HG03066 (cell line): ENCODE measurements at regions not wholly inside any gene's neighbourhood (a gene's known extent, or its start where the extent isn't known, plus 50 kb on each side); places are given as distances from the start of the nearest gene placed in this dataset.

Experiments used
- ATAC-seq: cut with Tn5 transposase; IDR thresholded peaks from one replicate; pipeline ENCODE4 v1.9.1; 2021; ENCODE audit warnings: low read depth; ENCODE audit not compliant: unreplicated experiment

DNA sequence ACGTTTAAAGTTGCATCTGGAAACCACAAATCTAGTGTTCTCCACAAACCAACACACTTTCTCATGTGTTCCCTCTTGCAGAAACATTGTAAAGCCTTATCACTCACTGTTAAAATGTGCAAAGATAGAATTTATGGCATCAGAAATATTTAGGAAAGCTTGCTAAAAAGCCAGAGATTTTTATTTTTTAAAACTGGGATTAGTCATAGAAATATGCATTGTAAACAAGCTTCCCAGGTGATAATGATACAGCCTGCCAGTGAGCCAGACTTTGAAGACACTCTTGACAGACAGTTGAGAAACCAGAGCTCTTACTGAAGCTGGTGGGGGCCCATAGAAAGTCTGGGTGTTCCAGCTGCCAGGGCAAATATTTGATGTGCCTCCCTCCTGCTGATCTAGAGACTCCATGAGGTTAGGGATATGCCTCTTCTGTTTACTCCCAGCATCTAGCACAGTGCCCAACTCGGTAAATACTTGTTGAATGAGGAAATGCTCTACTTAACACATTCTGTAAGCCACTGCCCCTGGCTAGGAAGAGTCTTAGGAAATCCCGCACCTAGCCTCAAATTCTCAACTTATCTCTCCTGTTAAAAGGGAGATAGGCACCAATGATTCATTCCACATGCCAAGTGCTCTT, 179.0 kb upstream of the RASGEF1B start:
- ATAC-seq, result no peak

DNA sequence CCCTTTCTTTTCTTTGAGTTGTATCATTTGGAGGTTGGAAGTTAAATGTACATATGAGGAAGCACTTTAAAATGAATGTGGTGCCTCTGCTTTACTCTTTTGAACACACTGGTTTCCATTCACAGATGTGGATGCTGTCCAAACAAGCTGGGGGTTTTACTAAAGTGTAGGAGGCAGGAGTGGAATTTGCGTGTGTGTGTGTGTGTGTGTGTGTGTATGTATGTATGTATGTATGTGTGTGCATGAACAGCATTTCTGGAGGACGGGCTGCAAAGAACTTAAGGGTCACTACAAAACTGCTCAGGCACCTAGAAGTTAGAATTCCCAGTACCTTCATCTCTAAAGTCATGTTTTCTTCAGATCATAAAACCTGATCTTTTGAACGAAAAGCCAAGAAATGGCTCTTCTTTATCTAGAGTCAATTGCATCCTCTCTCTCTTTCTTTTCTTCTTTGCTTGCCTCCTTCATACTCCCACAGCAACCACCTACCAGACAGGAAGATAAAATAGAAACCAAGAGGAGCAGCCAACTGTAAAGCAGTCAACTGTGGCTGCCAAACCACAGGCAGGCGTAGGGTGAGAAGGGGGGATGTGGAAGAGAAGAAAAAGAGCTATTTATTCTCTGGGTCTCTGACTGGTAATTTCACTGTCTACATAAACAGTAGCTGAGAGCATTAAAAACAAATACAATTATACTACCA, 177.0 kb upstream of the RASGEF1B start:
- ATAC-seq, result peak; percentile 96

DNA sequence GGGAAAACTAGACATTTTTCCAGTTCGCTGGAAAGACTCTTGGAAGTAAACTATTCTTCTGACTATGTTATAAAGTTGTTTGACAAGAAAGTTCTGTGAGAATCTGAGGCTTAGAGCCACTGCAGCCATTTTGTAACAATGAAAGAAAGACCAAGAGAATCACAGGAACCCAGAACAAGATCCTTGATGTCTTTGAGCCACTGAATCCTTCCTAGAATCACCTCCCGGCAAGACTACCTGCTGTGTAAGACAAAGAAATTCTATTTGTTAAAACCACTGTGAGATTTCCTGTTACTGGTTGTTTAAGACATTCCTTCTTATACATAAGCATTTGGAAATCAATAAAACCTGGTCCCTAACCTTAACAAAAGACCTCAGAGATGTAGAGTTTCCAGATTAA, 175.7 kb upstream of the RASGEF1B start:
- ATAC-seq, result no peak

DNA sequence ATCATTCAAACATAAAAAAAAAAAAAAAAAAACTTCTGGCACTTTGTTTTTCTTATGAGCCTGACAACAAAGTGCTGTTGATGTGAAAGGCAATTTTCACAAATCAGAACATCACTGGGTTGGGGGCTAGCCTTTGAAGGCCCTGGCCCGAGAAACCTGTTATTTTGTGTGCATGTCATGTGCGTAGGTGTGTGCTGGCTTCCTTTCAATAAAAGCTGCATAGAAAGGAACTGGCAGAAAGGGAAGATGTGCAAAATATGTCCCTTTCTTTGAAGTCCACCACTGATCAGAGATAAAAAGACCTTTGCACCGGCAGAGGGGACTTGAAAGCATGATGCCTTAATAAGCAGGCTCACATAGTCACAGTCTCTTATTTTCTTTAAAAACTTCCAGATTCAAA, 170.8 kb upstream of the RASGEF1B start:
- no peak for ATAC-seq

DNA sequence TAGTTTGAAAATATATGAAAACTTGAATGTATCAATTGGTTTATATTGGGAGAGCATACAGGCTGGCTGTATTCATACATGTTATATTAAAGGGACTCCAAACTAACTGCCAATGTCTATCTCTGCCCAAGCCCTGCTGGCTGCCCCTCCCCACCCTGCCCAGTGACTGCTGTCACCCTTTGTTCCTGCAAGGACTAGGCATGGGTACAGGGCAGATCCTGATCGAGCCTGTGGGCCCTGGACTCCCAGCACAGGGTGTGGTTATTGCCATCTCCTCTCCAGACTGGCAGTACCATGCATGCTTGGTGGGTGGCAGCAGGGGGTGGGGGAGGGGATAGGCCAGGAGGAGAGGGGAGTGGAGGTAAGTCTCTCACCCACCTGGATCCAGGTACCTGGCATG, 167.5 kb upstream of the RASGEF1B start:
- ATAC-seq, result no peak

DNA sequence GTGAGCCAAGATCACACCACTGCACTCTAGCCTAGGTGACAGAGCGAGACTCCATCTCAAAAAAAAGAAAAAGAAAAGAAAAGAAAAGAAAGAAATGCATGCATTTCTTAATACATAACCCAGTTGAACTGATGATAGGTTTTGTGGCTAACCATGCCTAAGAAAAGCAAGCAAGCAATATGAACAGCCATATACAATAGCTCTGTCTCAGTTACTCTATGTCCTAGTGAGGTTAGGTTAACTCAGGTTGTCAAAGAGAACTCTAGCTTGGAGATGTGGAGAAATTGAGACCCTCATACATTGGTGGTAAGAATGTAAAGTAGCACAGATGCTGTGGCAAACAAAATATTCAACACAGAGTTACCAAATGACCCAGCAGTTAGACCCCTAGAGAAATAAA, 167.0 kb upstream of the RASGEF1B start:
- ATAC-seq, result no peak

DNA sequence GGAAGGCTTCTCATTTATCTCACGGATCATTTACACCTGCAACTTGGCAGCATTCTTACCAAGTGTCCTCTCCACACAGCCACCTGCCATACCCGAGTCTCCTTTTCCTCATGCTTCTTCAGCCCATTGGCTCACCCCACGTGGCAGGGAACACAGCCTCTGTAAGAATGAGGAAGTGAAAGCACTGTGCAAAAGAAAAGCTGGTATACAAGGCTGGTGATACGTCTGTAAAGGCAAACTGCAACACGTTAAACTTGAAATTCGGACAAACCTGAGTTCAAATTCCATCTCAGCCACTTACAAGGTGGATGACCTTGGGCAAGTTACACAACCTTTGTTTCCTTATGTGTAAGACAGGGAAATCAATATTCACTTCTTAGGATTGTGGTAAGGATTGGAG, 164.0 kb upstream of the RASGEF1B start:
- ATAC-seq, result peak; percentile 87

DNA sequence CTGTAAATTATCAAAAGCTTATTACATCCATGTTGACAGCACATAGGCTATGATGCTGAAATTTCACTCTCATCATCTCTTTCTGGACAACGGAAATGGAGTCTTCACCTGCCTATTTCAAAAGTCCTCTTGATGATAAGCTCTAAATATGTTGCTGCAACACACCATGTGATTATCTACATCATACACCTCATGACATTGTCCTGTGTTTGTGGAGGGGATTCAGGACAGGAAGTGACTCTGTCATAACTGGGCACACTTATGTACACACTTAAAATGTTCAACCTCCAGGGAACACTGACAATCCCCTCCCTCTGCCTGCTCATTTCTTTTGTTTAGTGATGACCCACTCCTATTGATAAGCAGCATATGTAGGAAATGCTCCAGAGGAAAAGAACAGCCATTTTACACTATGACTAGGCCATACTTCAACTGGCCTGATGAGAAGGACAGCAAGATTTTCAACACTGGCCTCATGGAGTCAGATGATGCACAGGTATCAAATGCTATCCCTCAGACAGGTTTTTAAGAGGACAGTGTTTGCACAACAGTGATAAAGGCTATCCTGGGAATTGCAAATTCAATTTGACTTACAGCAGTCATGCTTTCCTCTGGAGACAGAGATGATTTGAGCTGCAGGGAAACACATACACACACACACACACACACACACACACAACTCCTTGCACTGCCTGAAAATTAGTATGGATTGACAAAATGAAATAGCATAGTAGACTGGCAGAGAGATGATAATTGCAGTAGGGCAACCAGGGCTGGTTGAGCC, 163.3 kb upstream of the RASGEF1B start:
- ATAC-seq, result no peak

DNA sequence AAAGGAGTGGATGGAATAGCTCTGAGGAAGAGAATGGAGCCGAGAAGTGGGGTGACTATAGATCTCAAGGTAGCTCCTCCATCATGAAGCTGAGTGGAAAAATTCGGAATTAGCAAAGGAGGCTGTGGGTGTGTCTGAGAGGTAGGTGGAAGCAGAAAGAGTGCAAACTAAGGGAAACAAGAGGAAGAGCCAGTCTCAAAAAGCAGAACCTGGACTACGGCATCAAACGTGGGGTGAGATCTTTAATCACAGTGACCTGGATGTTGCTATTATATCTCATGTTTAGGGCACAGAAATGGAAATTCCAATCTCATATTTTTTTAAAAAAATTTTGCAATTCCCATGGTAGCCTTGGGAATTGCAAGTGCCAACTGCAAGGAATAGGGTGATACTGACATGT, 162.5 kb upstream of the RASGEF1B start:
- no peak for ATAC-seq

DNA sequence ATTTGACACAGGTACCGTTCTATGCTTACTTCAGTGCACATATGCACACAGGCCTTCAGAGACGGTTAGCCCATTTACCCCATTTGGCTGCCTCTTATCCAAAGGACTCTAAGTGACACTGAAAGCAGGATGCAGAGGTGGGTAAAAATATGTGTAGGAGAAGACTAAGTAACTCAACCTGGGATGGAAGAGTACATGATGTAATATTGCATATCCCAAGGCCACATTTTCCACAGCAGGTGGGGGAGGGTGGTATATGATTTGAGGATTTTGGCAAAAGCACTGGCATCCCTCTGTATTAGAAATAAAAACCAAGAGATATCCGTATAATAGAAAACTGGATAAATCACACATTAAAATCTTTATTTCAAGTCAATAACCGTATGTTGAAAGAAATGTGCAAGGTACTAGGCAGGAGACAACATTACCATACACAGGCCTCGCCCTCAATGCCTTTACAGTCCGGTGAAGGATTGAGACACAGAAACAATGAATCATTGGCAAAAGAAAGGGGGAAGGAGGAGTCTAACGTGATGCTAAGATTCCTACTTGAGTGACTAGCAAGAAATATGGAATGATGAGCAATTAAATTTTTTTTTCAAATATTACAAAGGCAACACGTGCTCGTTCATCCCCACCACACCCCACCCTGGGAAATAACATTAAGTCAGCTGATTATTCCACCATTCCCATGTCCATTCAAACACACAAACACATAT, 161.0 kb upstream of the RASGEF1B start:
- no peak for ATAC-seq

DNA sequence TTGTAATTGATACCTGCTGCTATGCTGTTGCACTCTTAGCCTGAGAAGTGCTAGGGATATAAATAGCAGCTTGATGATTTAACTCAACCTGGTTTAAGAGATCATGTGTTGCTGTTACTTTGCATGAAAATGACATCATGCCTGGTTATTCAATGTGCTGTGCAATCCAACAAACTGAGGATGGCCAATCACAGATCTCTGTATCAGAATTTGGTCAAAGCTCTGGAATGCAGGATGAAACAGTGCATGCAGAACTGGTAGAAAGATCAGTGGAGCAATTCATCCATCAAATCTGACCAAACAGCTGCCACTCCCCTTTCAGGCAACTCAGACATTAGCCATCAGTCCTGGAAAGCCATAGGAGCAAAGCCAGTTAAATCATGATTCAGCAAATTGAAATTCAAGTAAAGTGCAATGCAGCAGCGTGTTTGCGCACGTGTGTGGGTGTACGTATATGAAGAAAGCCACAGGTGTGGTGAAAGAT, 160.3 kb upstream of the RASGEF1B start:
- ATAC-seq, result no peak

DNA sequence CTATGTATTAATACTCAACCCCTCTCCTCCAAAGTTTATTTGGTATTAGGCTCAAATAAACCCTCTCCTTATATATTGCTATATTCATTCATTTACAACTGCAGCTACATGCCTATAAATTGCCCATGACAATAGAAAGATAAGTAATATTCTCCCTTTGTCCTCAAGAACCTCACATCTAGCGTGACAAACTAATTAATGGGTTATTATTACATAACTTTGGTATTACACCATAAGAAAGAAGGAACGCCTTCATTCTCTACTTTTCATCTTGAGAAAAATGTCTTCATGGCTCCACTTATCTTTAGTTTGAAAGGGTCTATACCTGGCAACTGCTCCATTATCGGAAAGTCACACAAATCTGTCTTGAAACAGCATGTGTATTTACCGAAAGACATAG, 157.7 kb upstream of the RASGEF1B start:
- no peak for ATAC-seq

DNA sequence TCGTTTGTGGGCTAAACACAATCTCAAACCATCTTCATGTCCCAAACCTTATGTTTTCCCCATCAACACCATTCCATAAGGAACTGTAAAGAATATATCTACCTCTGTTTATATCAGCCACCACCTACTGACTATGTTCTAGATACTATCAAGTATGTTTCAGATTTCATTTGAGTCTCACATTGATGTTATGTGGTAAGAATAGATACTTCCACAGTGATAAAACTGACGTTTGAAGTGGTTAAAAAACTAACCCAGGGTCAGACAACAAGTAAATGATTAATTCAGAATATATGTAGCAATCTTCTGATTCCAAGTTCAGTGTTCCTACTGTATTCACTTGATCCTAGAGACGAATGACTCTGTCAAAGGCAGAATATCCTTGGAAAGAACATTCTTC, 156.8 kb upstream of the RASGEF1B start:
- ATAC-seq, result no peak

DNA sequence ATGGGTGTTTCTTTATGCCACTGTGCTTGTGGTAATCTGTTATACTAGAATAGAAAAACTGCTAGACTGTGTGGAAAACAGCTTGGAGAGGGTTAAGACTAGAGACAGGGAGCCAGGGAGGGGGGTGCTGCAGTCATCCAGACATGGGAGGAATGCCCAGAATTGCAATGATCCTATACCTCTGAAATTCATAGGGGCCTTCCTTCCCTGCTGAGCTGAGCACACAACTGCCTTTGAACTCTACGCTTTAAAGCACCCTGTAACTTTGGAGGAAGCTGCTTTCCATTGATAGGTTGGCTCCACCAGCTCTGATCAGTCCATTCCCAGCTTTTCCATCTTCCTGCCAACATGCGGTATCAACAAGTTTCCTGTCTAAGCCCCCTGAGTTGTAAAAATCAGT, 155.9 kb upstream of the RASGEF1B start:
- ATAC-seq, result no peak

DNA sequence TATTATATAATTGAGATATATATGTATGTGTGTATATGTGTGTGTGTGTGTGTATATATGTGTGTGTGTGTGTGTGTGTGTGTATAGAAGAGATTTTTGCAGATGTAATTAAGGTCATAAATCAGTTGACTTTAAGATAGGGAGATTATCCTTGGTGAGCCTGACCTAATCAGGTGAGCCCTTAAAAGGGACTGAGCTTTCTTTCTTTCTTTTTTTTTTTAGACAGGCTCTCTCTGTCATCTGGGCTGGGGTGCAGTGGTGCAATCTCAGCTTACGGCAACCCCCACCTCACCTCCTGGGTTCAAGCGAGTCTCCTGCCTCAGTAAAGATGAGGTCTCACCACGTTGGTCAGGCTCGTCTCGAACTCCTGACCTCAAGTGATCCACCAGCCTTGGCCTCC, 155.1 kb upstream of the RASGEF1B start:
- no peak for ATAC-seq

DNA sequence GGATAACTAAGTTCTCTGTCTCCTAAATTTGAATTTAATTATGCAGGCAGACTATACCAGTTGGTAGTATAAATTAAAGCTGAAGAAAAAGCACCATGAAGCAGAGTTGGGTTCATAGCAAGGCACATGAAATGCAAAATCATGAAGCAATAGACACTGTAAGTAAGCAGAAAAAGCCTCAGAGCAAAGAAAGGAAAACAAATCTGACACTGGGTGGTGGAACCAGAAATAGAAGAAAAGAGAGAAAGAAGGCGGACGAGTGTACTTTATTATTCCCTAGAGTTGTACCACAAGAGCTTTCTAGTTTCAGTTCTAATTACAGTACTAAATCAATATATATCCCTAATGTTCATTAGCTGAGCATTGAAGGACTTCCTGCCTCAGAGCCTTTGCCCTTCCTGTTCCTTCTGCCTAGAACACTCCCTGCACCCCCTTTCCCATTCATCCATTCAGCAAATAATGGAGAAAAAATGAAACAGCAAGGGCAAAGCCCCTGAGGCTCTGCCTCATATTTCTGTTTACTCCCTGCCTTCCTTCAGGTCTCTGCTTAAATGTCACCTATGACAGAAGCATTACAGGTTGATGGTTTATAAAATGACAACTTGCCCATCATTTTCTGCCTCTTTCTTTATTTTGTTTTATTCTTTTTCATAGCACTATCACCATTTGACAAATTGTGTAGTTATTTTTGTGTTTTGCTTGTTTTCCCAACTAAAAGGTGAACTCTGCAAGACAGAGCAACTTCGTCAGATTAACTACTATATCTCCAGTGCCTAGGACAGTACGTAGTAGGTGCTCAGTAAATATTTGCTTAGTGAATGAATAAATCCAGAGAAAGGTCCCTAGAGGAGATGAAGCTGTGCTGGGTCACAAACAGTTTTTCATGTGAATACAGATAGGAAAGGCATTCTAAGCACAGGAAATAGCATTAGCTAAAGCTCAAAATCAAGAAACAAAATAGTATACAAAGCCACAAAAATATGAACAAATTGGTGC, 154.0 kb upstream of the RASGEF1B start:
- no peak for ATAC-seq

DNA sequence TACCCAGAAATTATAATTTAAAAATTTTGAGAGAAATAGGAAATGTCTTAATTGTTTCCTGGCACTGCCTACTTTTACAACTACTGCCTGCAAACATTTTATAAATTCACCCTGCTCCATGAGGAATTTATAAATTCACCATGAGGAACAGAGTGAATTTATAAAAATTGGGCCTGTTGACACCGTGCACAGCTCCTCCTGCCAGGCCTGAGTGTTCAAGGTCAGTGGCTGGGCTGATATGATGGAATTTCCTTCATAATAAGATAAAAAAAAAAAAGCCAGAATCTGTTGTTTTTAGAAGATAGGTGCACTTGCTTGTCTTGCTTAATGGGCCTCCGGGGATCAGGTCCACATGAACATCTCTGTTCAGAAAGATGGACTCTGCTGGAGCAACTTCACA, 151.7 kb upstream of the RASGEF1B start:
- no peak for ATAC-seq

DNA sequence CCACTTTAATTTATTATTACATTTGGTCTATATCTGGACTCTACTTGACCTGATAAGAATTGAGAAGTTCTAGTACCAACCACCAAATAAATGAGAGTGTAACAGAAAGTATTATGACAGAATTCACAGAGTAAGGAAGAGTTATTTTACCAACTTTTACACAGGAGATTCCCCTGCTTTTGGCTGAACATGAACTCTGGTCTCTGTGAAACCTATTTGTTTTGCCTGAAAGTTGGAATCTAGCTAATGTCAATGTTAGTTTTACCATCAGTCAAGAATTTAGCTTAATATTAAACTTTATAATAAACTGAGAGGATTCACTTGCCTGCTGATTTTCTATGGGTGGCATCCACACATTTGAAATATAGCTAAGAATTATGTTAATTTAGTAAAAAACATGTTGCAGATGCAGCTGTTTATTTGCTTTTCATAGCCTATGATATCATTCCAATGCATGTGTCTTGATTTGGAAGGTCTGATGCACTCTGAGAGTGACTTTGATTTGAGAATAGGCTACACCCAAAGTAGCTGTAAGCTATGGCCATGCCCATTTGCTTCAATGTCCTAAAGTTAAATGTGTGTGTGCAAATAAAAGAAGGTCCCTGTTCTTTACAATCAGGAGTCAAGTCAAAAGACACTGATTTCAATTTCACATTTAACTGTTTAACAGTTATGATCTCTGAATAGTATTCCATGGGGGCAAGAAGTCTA, 150.9 kb upstream of the RASGEF1B start:
- no peak for ATAC-seq

DNA sequence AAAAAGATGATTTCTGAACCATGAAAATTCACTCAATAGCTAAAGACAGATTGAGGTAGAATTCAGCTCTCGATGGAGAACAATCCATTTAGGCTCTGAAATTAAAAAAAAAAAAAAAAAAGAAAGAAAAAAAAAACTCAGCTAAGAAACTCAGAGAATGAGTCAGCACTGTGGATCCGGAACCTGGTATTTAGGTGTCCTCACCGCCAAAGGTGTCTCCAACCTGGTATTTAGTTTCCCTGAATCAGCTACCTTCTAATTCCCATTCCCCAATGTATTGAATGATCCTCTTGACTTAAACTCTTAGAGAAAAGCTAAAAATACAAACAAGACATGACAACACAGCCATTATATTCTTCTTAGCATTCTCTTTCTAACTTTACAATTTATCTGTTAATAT, 150.3 kb upstream of the RASGEF1B start:
- ATAC-seq, result no peak
